Stimulated activated CD8-positive, alpha-beta memory T cell treated with anti-CD3 and anti-CD28 coated beads, Interleukin-4, amount 100 ng/mL, for 1 hour (primary cell): ENCODE measurements at regions not wholly inside any gene's neighbourhood (a gene's known extent, or its start where the extent isn't known, plus 50 kb on each side); places are given as distances from the start of the nearest gene placed in this dataset.
"Not testable (repeated sequence)": the region's sequence is repeated elsewhere in the genome, so short reads cannot be mapped to it uniquely, and the experiment has no call there.

ENCODE experiments used
- DNase-seq, 2 donors: peaks; one replicate each; pipeline ENCODE4 v3.0.0-alpha.2; 2020; ENCODE audit warnings: low read depth in 2 of 2, low spot score in 1 of 2

GRCh38 chr18:38847326-38847725 is 1281.7 kb upstream of the CELF4 start:
- DNase-seq = no peak

- DNase-seq = no peak
These were observed 1277.7 kb upstream of the CELF4 start for GRCh38 chr18:38843291-38843690.

DNA sequence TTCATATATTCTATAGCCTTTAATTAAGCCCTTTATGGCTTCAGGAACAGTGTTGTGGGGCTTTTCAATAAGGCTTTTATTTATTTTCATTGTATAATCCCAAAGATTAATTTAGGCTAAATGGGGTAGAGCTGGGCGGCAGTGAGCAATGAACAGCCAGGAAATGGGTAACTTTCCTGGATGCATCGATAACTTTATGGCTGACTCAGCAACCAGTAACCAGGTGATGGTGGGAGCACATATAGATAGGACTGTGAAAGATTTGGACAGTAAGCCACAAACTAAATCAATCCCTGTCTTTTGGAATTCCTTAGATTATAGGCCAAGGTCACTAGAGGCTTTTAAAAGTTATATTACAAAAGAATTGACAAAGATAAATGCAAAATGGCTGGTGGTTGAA is 1260.6 kb upstream of the CELF4 start:
- no peak for DNase-seq

- no peak for DNase-seq
These were observed 1245.6 kb upstream of the CELF4 start for GRCh38 chr18:38811209-38811608.

DNA sequence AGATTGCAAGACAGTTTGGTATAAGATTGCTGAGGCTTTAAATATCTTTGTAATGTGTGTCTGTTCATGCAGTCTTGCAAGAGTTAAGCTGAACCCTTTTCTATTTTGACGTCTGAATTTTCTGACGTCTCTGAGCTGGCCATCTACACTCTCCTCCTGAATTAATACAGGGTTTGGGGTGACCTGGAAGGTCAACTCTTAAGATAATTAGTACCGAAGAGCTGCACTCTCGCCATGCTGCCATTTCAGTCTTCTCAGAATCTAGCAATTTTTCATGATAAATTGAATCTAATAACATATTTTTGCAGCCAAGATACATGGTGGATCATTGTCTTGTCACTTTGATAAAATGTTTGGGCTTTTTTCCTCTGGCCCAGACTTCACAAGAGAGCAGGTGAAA is 1245.2 kb upstream of the CELF4 start:
- DNase-seq = no peak

GRCh38 chr18:38807915-38808314 is 1242.3 kb upstream of the CELF4 start:
- DNase-seq = no peak

- no peak for DNase-seq
These were observed 1239.7 kb upstream of the CELF4 start for GRCh38 chr18:38805256-38805655.

- DNase-seq = no peak
These were observed 1236.0 kb upstream of the CELF4 start for GRCh38 chr18:38801640-38802039.

- no peak for DNase-seq
These were observed 1231.2 kb upstream of the CELF4 start for GRCh38 chr18:38796762-38797161.

DNA sequence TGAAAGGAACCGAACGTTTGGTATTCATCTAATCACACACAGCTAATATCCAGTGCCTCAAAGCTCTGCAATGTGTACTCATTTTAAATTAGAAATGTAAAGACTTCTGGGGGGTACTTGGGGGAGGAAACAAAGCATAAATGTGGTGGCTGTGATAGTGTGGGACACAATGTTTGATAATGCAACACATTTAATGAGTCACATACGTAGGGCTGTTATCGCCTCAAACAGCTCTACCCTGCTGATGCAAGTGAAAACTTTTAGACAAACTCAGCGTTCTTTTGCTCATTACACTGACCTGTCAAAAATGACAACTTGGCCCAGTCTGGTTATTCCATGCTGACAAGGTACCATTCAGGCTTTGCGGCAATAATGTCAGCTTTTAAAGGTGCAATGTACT is 1227.1 kb upstream of the CELF4 start:
- no peak for DNase-seq

GRCh38 chr18:38790786-38791185 is 1225.2 kb upstream of the CELF4 start:
- no peak for DNase-seq

DNA sequence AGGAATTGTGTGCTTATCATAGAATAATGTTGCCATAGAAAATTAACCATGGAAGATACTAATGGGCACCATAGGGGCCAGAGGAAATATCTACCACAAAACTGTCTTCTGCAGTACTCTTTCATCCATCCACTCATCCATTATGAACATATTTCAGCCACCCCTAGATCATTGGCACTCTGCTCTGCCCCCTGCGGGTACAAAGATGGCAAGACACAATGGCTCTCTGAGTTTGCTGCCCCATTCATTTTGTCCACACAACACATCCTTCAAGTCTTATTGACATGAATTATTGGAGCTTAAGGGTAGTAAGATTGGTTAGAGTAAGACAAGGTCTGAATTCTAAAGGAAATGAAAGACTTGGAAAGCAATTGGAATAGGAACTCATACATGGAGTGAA is 1224.7 kb upstream of the CELF4 start:
- no peak for DNase-seq

GRCh38 chr18:38789141-38789540 is 1223.5 kb upstream of the CELF4 start:
- DNase-seq = no peak

GRCh38 chr18:38786906-38787305 is 1221.3 kb upstream of the CELF4 start:
- no peak for DNase-seq

DNA sequence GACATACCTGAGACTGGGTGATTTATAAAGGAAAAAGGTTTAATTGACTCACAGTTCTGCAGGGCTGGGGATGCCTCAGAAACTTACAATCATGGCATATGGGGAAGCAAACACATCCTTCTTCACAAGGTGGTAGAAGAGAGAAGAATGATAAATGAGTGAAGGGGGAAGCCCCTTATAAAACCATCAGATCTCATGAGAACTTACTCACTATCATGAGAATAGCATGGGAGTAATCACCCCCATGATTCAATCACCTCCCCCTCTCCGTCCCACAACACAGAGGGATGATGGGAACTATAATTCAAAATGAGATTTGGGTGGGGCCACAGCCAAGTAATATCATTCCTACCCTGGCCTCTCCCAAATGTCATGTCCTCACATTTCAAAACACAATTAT is 1206.0 kb upstream of the CELF4 start:
- not testable (repeated sequence) for DNase-seq

GRCh38 chr18:38768504-38768903 is 1202.9 kb upstream of the CELF4 start:
- DNase-seq = no peak

- DNase-seq = no peak
These were observed 1193.9 kb upstream of the CELF4 start for GRCh38 chr18:38759457-38759856.

- DNase-seq = no peak
These were observed 1190.8 kb upstream of the CELF4 start for GRCh38 chr18:38756436-38756835.

DNA sequence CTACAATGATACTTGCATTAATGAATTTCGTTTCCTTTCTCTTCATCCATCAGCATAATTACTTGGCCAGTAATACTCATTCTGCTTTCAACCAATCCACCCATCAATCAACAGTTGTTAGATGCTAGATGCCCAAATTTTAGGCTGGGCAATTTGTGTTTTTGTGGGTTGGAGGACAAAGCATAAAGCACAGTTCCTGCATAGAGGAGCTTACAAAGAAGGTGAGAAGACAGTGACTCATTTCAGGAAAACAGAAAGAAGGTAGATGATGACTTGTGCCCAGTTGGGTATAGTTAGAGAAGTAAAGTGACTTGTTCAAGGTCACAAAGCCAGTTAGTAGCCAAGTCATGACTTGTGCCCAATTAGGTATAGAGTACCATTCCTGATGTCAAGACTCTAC is 1186.8 kb upstream of the CELF4 start:
- no peak for DNase-seq

DNA sequence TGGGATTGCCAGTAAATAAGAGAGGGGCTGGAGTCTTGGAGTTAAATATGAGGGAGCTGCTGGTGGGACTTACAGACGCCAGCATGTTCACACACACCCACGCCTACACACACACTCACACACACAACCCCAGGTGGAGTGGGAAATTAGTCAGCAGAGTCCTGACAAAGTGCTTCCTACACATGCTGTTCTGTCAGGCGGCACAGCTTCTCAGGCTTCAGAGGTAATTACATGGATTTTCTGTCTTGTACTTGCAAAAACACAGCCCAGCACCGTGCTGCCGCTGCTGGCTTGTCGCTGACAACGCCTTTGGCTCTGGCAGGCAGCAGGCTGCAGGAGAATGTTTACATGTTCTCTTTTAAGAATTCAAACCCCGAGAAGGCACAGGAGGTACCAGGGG is 1186.3 kb upstream of the CELF4 start:
- no peak for DNase-seq

- no peak for DNase-seq
These were observed 1185.6 kb upstream of the CELF4 start for GRCh38 chr18:38751211-38751610.

GRCh38 chr18:38750751-38751150 is 1185.2 kb upstream of the CELF4 start:
- DNase-seq = no peak

GRCh38 chr18:38747153-38747552 is 1181.6 kb upstream of the CELF4 start:
- no peak for DNase-seq

GRCh38 chr18:38720181-38720580 is 1154.6 kb upstream of the CELF4 start:
- not testable (repeated sequence) for DNase-seq
